GM23338 (cell line): ENCODE measurements at regions not wholly inside any gene's neighbourhood (a gene's known extent, or its start where the extent isn't known, plus 50 kb on each side); places are given as distances from the start of the nearest gene placed in this dataset.
A peak's percentile ranks its signal among the peaks of the same experiment; 100 is the strongest.

Experiments
- ATAC-seq: fragments of 200-7000 bp; cut with Tn5 transposase; 3 replicates; pipeline ENCODE4 v1.9.1; 2020
- DNase-seq: peaks from one replicate; pipeline ENCODE4 v3.0.0-alpha.2; 2015; ENCODE audit warnings: low spot score
- H2AFZ ChIP-seq: fragments of 200-600 bp; sonication (generic); 2 replicates; pipeline ENCODE4 v1.8.0; 2016; ENCODE audit warnings: antibody characterized with exemption, mild to moderate bottlenecking, moderate library complexity
- H3F3A ChIP-seq: fragments of 200-600 bp; sonication (generic); replicated peaks from 2 replicates; pipeline ENCODE4 v1.8.0; 2017; ENCODE audit warnings: antibody characterized with exemption, mixed run types, low read depth
- H3K27ac ChIP-seq: fragments of 200-600 bp; sonication (generic); 2 replicates; pipeline ENCODE4 v1.6.1; 2016; ENCODE audit warnings: low read depth
- H3K27me3 ChIP-seq: fragments of 200-600 bp; sonication (generic); 2 replicates; pipeline ENCODE4 v1.8.0; 2016; ENCODE audit warnings: mild to moderate bottlenecking, mixed run types, moderate library complexity; ENCODE audit not compliant: insufficient read depth
- H3K36me3 ChIP-seq: fragments of 200-600 bp; sonication (generic); 2 replicates; pipeline ENCODE4 v1.8.0; 2016; ENCODE audit warnings: mild to moderate bottlenecking; ENCODE audit not compliant: insufficient read depth
- H3K4me1 ChIP-seq: fragments of 200-600 bp; sonication (generic); 2 replicates; pipeline ENCODE4 v1.8.0; 2016; ENCODE audit warnings: mild to moderate bottlenecking, moderate library complexity; ENCODE audit not compliant: insufficient read depth
- H3K4me2 ChIP-seq: fragments of 200-600 bp; sonication (generic); 2 replicates; pipeline ENCODE4 v1.7.1; 2017; ENCODE audit warnings: mixed run types
- H3K4me3 ChIP-seq: fragments of 200-600 bp; sonication (generic); 2 replicates; pipeline ENCODE4 v1.6.1; 2016; ENCODE audit warnings: mixed run types
- H3K79me2 ChIP-seq: fragments of 200-600 bp; sonication (generic); replicated peaks from 2 replicates; pipeline ENCODE4 v1.8.0; 2017; ENCODE audit warnings: mild to moderate bottlenecking; ENCODE audit not compliant: insufficient read depth
- H3K9me2 ChIP-seq: fragments of 200-600 bp; sonication (generic); 2 replicates; pipeline ENCODE4 v1.8.0; 2017; ENCODE audit not compliant: insufficient read depth
- H4K20me1 ChIP-seq: fragments of 200-600 bp; sonication (generic); replicated peaks from 2 replicates; pipeline ENCODE4 v1.8.0; 2017; ENCODE audit warnings: mild to moderate bottlenecking; ENCODE audit not compliant: insufficient read depth
- H3K27ac Mint-ChIP-seq: 2 replicates; pipeline ENCODE4 v1.8.0; 2020; ENCODE audit warnings: inconsistent platforms, mild to moderate bottlenecking, moderate library complexity, mixed read lengths
- H3K27me3 Mint-ChIP-seq: 3 replicates; pipeline ENCODE4 v1.8.0; 2022; ENCODE audit warnings: low read depth, mild to moderate bottlenecking, moderate library complexity, mixed read lengths, inconsistent platforms; ENCODE audit not compliant: insufficient read depth, poor library complexity
- H3K36me3 Mint-ChIP-seq: 3 replicates; pipeline ENCODE4 v1.8.0; 2021; ENCODE audit warnings: low read depth, mild to moderate bottlenecking, inconsistent platforms, moderate library complexity, mixed read lengths
- H3K4me1 Mint-ChIP-seq: 3 replicates; pipeline ENCODE4 v1.8.0; 2020; ENCODE audit warnings: mild to moderate bottlenecking, inconsistent platforms, mixed read lengths
- H3K4me3 Mint-ChIP-seq: 3 replicates; pipeline ENCODE4 v1.8.0; 2021; ENCODE audit warnings: moderate library complexity, mild to moderate bottlenecking, inconsistent platforms, mixed read lengths
- H3K9me3 Mint-ChIP-seq: 3 replicates; pipeline ENCODE4 v1.8.0; 2020; ENCODE audit warnings: moderate library complexity, mild to moderate bottlenecking, inconsistent platforms, mixed read lengths
- JUNB ChIP-seq: IDR thresholded peaks from one replicate; pipeline ENCODE4 v1.6.1; 2016; ENCODE audit warnings: antibody characterized with exemption; ENCODE audit not compliant: unreplicated experiment
- POLR2AphosphoS5 ChIP-seq: IDR thresholded peaks from 2 replicates; pipeline ENCODE4 v1.6.1; 2016; ENCODE audit warnings: antibody characterized with exemption, low read depth
- REST ChIP-seq: IDR thresholded peaks from one replicate; pipeline ENCODE4 v1.6.1; 2018; ENCODE audit warnings: antibody characterized with exemption; ENCODE audit not compliant: unreplicated experiment
- ZNF114 ChIP-seq: fragments of 250-450 bp; sonication (Bioruptor Pico); IDR thresholded peaks from 2 replicates; pipeline ENCODE4 v1.5.0; 2020; ENCODE audit warnings: mild to moderate bottlenecking, moderate library complexity
- ZNF462 ChIP-seq: fragments of 250-450 bp; sonication (Bioruptor Pico); IDR thresholded peaks from 2 replicates; pipeline ENCODE4 v1.5.0; 2020; ENCODE audit warnings: mild to moderate bottlenecking, moderate library complexity

GRCh38 chr3:165451371-165452070 is 255.3 kb upstream of the SLITRK3 start (continued):
- TF ChIP-seq ZNF462 (CRISPR knock-in tag), result no peak
- TF ChIP-seq REST, result no peak
- no peak for TF ChIP-seq JUNB
- no peak for TF ChIP-seq POLR2AphosphoS5
- TF ChIP-seq ZNF114, result no peak

GRCh38 chr3:165446555-165446954 is 250.4 kb upstream of the SLITRK3 start:
- no peaks in the 10 kb centered on the region for H3F3A ChIP-seq
- no peak overlapping the region for H3K4me2 ChIP-seq
- H3K36me3 ChIP-seq, result no peaks in the 10 kb centered on the region
- Mint-ChIP-seq H3K27me3 (peaks cover 4% of the 10 kb centered on the region), H3K36me3 (no peaks in the 10 kb centered on the region), H3K4me3 (no peak overlapping the region), H3K9me3 (no peaks in the 10 kb centered on the region; the same call in 2 of the 3 replicates), H3K27ac (peak overlapping the region; percentile 52; the same call in 1 of the 2 replicates), H3K4me1 (no peaks in the 10 kb centered on the region)
- ATAC-seq, result no peak
- H4K20me1 ChIP-seq, result no peaks in the 10 kb centered on the region
- H3K9me2 ChIP-seq, result no peaks in the 10 kb centered on the region
- 0 out of 2 replicates have a peak, but pooled peaks cover under 1% of the 10 kb centered on the region for H3K4me1 ChIP-seq
- DNase-seq, result no peak
- H2AFZ ChIP-seq, result no peak overlapping the region; the same call in 1 of the 2 replicates
- H3K27ac ChIP-seq, result no peak overlapping the region
- H3K79me2 ChIP-seq, result no peaks in the 10 kb centered on the region
- no peak overlapping the region for H3K4me3 ChIP-seq
- H3K27me3 ChIP-seq, result no peaks in the 10 kb centered on the region
- TF ChIP-seq ZNF462 (CRISPR knock-in tag) (no peak), JUNB (no peak)
